ENCODE measurements at regions not wholly inside any gene's neighbourhood (a gene's known extent, or its start where the extent isn't known, plus 50 kb on each side); places are given as distances from the start of the nearest gene placed in this dataset.

GRCh38 chr5:167936022-167936421, 355.4 kb upstream of the WWC1 start:
- TF ChIP-seq EZH2 (IDR thresholded peaks at IDR 0.05; ENCODE audit: borderline replicate concordance, control insufficient read depth, low read depth, low read length), result no peak
- no peak for TF ChIP-seq USF2 (IDR thresholded peaks at IDR 0.05; ENCODE audit: borderline replicate concordance, low read depth, low read length)
- no peak for TF ChIP-seq POLR2A (IDR thresholded peaks at IDR 0.05; ENCODE audit: low read depth, low read length)
- TF ChIP-seq ZNF274 (IDR thresholded peaks at IDR 0.05; ENCODE audit: insufficient read depth, insufficient read length), result no peak
- TF ChIP-seq RAD51 (IDR thresholded peaks at IDR 0.05), result no peak
- TF ChIP-seq STAT3 (IDR thresholded peaks at IDR 0.05; ENCODE audit: low read depth, low read length), result no peak
- no peak for TF ChIP-seq CTCF (IDR thresholded peaks at IDR 0.05 in 2 of 3, conservative IDR thresholded peaks at IDR 0.05 in 1 of 3; ENCODE audit: control insufficient read depth in 2 of 3, extremely low read depth in 1 of 3, insufficient read depth in 1 of 3, low read depth in 3 of 3, low read length in 3 of 3)
- no peak for TF ChIP-seq BRCA1 (IDR thresholded peaks at IDR 0.05; ENCODE audit: low read depth, low read length)
- no peak for TF ChIP-seq HDAC6 (IDR thresholded peaks at IDR 0.05; ENCODE audit: unreplicated experiment)
- TF ChIP-seq NKRF (conservative IDR thresholded peaks at IDR 0.05), result no peak
- no peak for TF ChIP-seq ZBTB33 (IDR thresholded peaks at IDR 0.05)
- no peak for TF ChIP-seq MAX (IDR thresholded peaks at IDR 0.05; ENCODE audit: low read depth, low read length)
- no peak for TF ChIP-seq FOXM1 (IDR thresholded peaks at IDR 0.05; ENCODE audit: low read depth, low read length)
- no peak for TF ChIP-seq NFYB (IDR thresholded peaks at IDR 0.05; ENCODE audit: insufficient read depth, low read depth, low read length)

All from GM12878 (cell line).